Neural cell (in vitro differentiated cells): ENCODE measurements at regions not wholly inside any gene's neighbourhood (a gene's known extent, or its start where the extent isn't known, plus 50 kb on each side); places are given as distances from the start of the nearest gene placed in this dataset.
A peak's percentile ranks its signal among the peaks of the same experiment; 100 is the strongest.

Source experiments
- H2AFZ ChIP-seq: fragments of 200-600, 300-800 bp; sonication (generic), shearing (Covaris generic); 2 replicates; pipeline ENCODE4 v1.6.0; 2014; ENCODE audit warnings: low read depth, mild to moderate bottlenecking, antibody characterized with exemption, low read length, moderate library complexity
- H3F3A ChIP-seq: fragments of 200-600 bp; shearing (Covaris generic); 2 replicates; pipeline ENCODE4 v1.6.1; 2016; ENCODE audit warnings: mild to moderate bottlenecking, moderate library complexity, mixed read lengths, antibody characterized with exemption, low read length; ENCODE audit not compliant: insufficient read depth, poor library complexity, severe bottlenecking
- H3K27ac ChIP-seq: fragments of 200-600, 300-800 bp; sonication (generic), shearing (Covaris generic); 2 replicates; pipeline ENCODE4 v1.5.1; 2014; ENCODE audit warnings: mild to moderate bottlenecking, low read length, moderate library complexity
- H3K27me3 ChIP-seq: fragments of 300-800, 200-600 bp; sonication (generic), shearing (Covaris generic); 2 replicates; pipeline ENCODE4 v1.6.0; 2014; ENCODE audit warnings: mild to moderate bottlenecking, low read depth, low read length, moderate library complexity; ENCODE audit not compliant: insufficient read depth
- H3K36me3 ChIP-seq: fragments of 300-800, 200-600 bp; sonication (generic), shearing (Covaris generic); 2 replicates; pipeline ENCODE4 v1.5.1; 2014; ENCODE audit warnings: mild to moderate bottlenecking, antibody characterized with exemption, low read length, moderate library complexity; ENCODE audit not compliant: insufficient read depth
- H3K4me2 ChIP-seq: fragments of 300-800, 200-600 bp; sonication (generic), shearing (Covaris generic); 2 replicates; pipeline ENCODE4 v1.6.0; 2014; ENCODE audit warnings: mild to moderate bottlenecking, low read length
- H3K4me3 ChIP-seq: fragments of 300-800, 200-600 bp; sonication (generic), shearing (Covaris generic); 2 replicates; pipeline ENCODE4 v1.5.1; 2014; ENCODE audit warnings: mild to moderate bottlenecking, low read length, moderate library complexity
- H3K79me2 ChIP-seq: fragments of 200-600 bp; shearing (Covaris generic); replicated peaks from 2 replicates; pipeline ENCODE4 v1.6.0; 2014; ENCODE audit warnings: mild to moderate bottlenecking, low read length, moderate library complexity; ENCODE audit not compliant: insufficient read depth
- H3K9ac ChIP-seq: fragments of 300-800, 200-600 bp; sonication (generic), shearing (Covaris generic); 2 replicates; pipeline ENCODE4 v1.6.1; 2016; ENCODE audit warnings: mild to moderate bottlenecking, low read length, mixed read lengths
- H3K9me2 ChIP-seq: fragments of 200-600 bp; shearing (Covaris generic); 2 replicates; pipeline ENCODE4 v1.6.1; 2016; ENCODE audit warnings: mild to moderate bottlenecking, low read length, mixed read lengths; ENCODE audit not compliant: insufficient read depth
- H3K9me3 ChIP-seq: fragments of 200-600, 300-800 bp; sonication (generic), shearing (Covaris generic); 2 replicates; pipeline ENCODE4 v1.6.1; 2016; ENCODE audit warnings: mild to moderate bottlenecking, mixed run types, low read length, moderate library complexity, mixed read lengths
- H4K20me1 ChIP-seq: fragments of 200-600 bp; shearing (Covaris generic); 2 replicates; pipeline ENCODE4 v1.6.1; 2016; ENCODE audit warnings: mild to moderate bottlenecking, mixed run types; ENCODE audit not compliant: insufficient read depth
- EP300 ChIP-seq: fragments of 450-650 bp; conservative IDR thresholded peaks from 2 replicates; pipeline ENCODE4 v1.6.1; 2014; ENCODE audit warnings: antibody characterized with exemption, mild to moderate bottlenecking, moderate library complexity; ENCODE audit not compliant: poor library complexity, severe bottlenecking
- EZH2 ChIP-seq: fragments of 200-600, 300-800 bp; shearing (Covaris generic), sonication (generic); IDR thresholded peaks from 2 replicates; pipeline ENCODE4 v1.6.1; 2014; ENCODE audit warnings: antibody characterized with exemption, low read length, borderline replicate concordance, mild to moderate bottlenecking; ENCODE audit not compliant: insufficient read depth, poor library complexity, severe bottlenecking
- MXI1 ChIP-seq: fragments of 450-650 bp; conservative IDR thresholded peaks from 2 replicates; pipeline ENCODE4 v1.6.1; 2014; ENCODE audit warnings: antibody characterized with exemption, mild to moderate bottlenecking; ENCODE audit not compliant: poor library complexity, severe bottlenecking
- POLR2AphosphoS5 ChIP-seq: IDR thresholded peaks from 2 replicates; pipeline ENCODE4 v1.6.1; 2012
- RAD21 ChIP-seq: fragments of 450-650 bp; conservative IDR thresholded peaks from 2 replicates; pipeline ENCODE4 v1.6.1; 2014; ENCODE audit warnings: antibody characterized with exemption, mild to moderate bottlenecking, moderate library complexity
- REST ChIP-seq: IDR thresholded peaks from 2 replicates; pipeline ENCODE4 v1.6.1; 2012; ENCODE audit warnings: borderline replicate concordance
- SMC3 ChIP-seq: fragments of 450-650 bp; conservative IDR thresholded peaks from 2 replicates; pipeline ENCODE4 v1.6.1; 2014; ENCODE audit warnings: antibody characterized with exemption, mild to moderate bottlenecking, moderate library complexity; ENCODE audit not compliant: poor library complexity
- TAF1 ChIP-seq: IDR thresholded peaks from 2 replicates; pipeline ENCODE4 v1.6.1; 2012; ENCODE audit warnings: low read depth
- TF ChIP-seq, protein P1 (sequence below): fragments of 450-650 bp; IDR thresholded peaks from 2 replicates; pipeline ENCODE4 v1.5.1; 2014; ENCODE audit warnings: antibody characterized with exemption, mild to moderate bottlenecking, moderate library complexity; ENCODE audit not compliant: poor library complexity, severe bottlenecking

DNA sequence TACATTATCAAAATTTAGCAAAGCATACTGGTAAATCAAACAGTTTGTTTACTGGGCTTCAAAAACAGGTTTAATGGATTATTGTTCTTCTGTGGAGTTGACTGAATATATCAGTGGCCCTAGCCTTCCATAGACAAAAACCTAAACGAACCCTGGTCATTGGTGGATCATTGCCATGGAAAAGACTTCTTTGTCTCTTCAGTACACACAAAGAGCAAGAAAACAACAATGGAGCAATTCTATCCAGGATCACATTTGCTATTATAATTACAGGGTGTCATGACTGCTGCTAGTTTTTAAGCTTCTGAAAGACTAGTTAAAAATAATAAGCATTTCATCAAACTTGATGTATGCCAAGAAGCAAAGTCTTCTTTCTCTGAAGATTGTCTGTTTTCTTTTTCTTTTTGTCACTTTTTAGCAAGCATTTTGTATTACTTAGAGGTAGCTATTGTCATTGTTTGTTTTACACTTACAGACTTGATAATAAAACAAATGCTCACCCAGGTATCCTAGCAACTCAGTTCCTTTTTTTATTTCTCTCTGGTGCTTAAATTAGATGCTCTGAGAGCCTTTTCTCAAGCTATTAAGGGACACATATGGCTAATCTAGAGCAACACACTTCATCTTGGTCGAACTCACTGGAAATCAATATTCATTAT, 1228.7 kb upstream of the DDX18 start:
- Histone ChIP-seq H3K27ac (peak overlapping the region; percentile 9), H3K9me3 (no peaks in the 10 kb centered on the region)
- no peak for TF ChIP-seq TAF1
- TF ChIP-seq MXI1: no peak
- no peak for TF ChIP-seq POLR2AphosphoS5
- TF ChIP-seq EP300: no peak
- TF ChIP-seq RAD21: no peak
- TF ChIP-seq REST: no peak
- TF ChIP-seq, protein P1, sequence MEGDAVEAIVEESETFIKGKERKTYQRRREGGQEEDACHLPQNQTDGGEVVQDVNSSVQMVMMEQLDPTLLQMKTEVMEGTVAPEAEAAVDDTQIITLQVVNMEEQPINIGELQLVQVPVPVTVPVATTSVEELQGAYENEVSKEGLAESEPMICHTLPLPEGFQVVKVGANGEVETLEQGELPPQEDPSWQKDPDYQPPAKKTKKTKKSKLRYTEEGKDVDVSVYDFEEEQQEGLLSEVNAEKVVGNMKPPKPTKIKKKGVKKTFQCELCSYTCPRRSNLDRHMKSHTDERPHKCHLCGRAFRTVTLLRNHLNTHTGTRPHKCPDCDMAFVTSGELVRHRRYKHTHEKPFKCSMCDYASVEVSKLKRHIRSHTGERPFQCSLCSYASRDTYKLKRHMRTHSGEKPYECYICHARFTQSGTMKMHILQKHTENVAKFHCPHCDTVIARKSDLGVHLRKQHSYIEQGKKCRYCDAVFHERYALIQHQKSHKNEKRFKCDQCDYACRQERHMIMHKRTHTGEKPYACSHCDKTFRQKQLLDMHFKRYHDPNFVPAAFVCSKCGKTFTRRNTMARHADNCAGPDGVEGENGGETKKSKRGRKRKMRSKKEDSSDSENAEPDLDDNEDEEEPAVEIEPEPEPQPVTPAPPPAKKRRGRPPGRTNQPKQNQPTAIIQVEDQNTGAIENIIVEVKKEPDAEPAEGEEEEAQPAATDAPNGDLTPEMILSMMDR: no peak
- TF ChIP-seq EZH2: no peak
- no peak for TF ChIP-seq SMC3

GRCh38 chr2:116586328-116586689, 1228.2 kb upstream of the DDX18 start:
- H3K27ac ChIP-seq: peak overlapping the region; percentile 9
- no peak overlapping the region for H3K9ac ChIP-seq
- no peaks in the 10 kb centered on the region for H3K79me2 ChIP-seq
- no peaks in the 10 kb centered on the region for H3F3A ChIP-seq
- H3K9me3 ChIP-seq: no peaks in the 10 kb centered on the region
- H2AFZ ChIP-seq: no peak overlapping the region
- H3K27me3 ChIP-seq: no peaks in the 10 kb centered on the region
- no peaks in the 10 kb centered on the region for H3K9me2 ChIP-seq
- no peak overlapping the region for H3K4me3 ChIP-seq
- H3K4me2 ChIP-seq: no peak overlapping the region
- H4K20me1 ChIP-seq: no peaks in the 10 kb centered on the region
- TF ChIP-seq RAD21: no peak
- TF ChIP-seq MXI1: no peak
- no peak for TF ChIP-seq TAF1
- TF ChIP-seq EZH2: no peak
- TF ChIP-seq, protein P1: no peak
- no peak for TF ChIP-seq EP300
- TF ChIP-seq REST: no peak
- TF ChIP-seq POLR2AphosphoS5: no peak
- no peak for TF ChIP-seq SMC3
- H3K36me3 ChIP-seq: no peaks in the 10 kb centered on the region

More for the DNA sequence above, 1228.7 kb upstream of the DDX18 start:
- Histone ChIP-seq H3K4me2 (no peak overlapping the region), H3K36me3 (no peaks in the 10 kb centered on the region), H3K27me3 (no peaks in the 10 kb centered on the region), H3K9me2 (no peaks in the 10 kb centered on the region), H3K4me3 (no peak overlapping the region), H2AFZ (no peak overlapping the region), H3K79me2 (no peaks in the 10 kb centered on the region), H3F3A (no peaks in the 10 kb centered on the region), H3K9ac (no peak overlapping the region), H4K20me1 (no peaks in the 10 kb centered on the region)
